Loucy (cell line): ENCODE measurements at regions not wholly inside any gene's neighbourhood (a gene's known extent, or its start where the extent isn't known, plus 50 kb on each side); places are given as distances from the start of the nearest gene placed in this dataset.

ENCODE experiments used
- H2AFZ ChIP-seq: fragments of 200-600 bp; sonication (generic); 2 replicates; pipeline ENCODE4 v1.6.0; 2016; ENCODE audit warnings: antibody characterized with exemption, mild to moderate bottlenecking, low read length, moderate library complexity
- H3F3A ChIP-seq: fragments of 200-600 bp; 2 replicates; pipeline ENCODE4 v1.6.0; 2016; ENCODE audit warnings: antibody characterized with exemption, low read depth, mild to moderate bottlenecking
- H3K27me3 ChIP-seq: fragments of 200-600 bp; sonication (generic); 2 replicates; pipeline ENCODE4 v1.6.1; 2014; ENCODE audit warnings: low read length, mild to moderate bottlenecking; ENCODE audit not compliant: insufficient read depth, poor library complexity, severe bottlenecking
- H3K36me3 ChIP-seq: fragments of 200-600 bp; sonication (generic); 2 replicates; pipeline ENCODE4 v1.6.1; 2016; ENCODE audit warnings: low read length; ENCODE audit not compliant: insufficient read depth
- H3K4me1 ChIP-seq: fragments of 200-600 bp; sonication (generic); 2 replicates; pipeline ENCODE4 v1.5.1; 2014; ENCODE audit warnings: low read length, mild to moderate bottlenecking; ENCODE audit not compliant: insufficient read depth, poor library complexity, severe bottlenecking
- H3K4me2 ChIP-seq: fragments of 200-600 bp; sonication (generic); 2 replicates; pipeline ENCODE4 v1.6.0; 2014; ENCODE audit warnings: antibody characterized with exemption, low read length, low read depth, mild to moderate bottlenecking; ENCODE audit not compliant: poor library complexity, severe bottlenecking
- H3K4me3 ChIP-seq: fragments of 200-600 bp; sonication (generic); 2 replicates; pipeline ENCODE4 v1.5.1; 2014; ENCODE audit warnings: low read length, mild to moderate bottlenecking, mixed read lengths; ENCODE audit not compliant: poor library complexity, severe bottlenecking
- H3K79me2 ChIP-seq: fragments of 200-600 bp; sonication (generic); 2 replicates; pipeline ENCODE4 v1.6.1; 2014; ENCODE audit warnings: low read length; ENCODE audit not compliant: insufficient read depth
- H3K9ac ChIP-seq: fragments of 200-600 bp; sonication (generic); 2 replicates; pipeline ENCODE4 v1.6.0; 2014; ENCODE audit warnings: mild to moderate bottlenecking, low read depth, low read length, moderate library complexity; ENCODE audit not compliant: poor library complexity, severe bottlenecking
- H3K9me2 ChIP-seq: fragments of 200-600 bp; sonication (generic); replicated peaks from 2 replicates; pipeline ENCODE4 v1.6.1; 2016; ENCODE audit warnings: low read depth, low read length, mixed read lengths
- H3K9me3 ChIP-seq: fragments of 200-600 bp; sonication (generic); 2 replicates; pipeline ENCODE4 v1.6.1; 2014; ENCODE audit warnings: mild to moderate bottlenecking, antibody characterized with exemption, low read length, low read depth; ENCODE audit not compliant: insufficient read depth
- H4K20me1 ChIP-seq: fragments of 200-600 bp; sonication (generic); 2 replicates; pipeline ENCODE4 v1.6.0; 2014; ENCODE audit warnings: antibody characterized with exemption, low read length, mild to moderate bottlenecking; ENCODE audit not compliant: insufficient read depth, poor library complexity, severe bottlenecking
- EZH2phosphoT487 ChIP-seq: fragments of 200-600 bp; IDR thresholded peaks from 2 replicates; pipeline ENCODE4 v1.6.1; 2018; ENCODE audit warnings: antibody characterized with exemption, mild to moderate bottlenecking, moderate library complexity, borderline replicate concordance
- TF ChIP-seq, protein P1 (sequence below): fragments of 200-600 bp; sonication (generic); conservative IDR thresholded peaks from 2 replicates; pipeline ENCODE4 v1.5.1; 2014; ENCODE audit warnings: mild to moderate bottlenecking, antibody characterized with exemption, low read length

DNA sequence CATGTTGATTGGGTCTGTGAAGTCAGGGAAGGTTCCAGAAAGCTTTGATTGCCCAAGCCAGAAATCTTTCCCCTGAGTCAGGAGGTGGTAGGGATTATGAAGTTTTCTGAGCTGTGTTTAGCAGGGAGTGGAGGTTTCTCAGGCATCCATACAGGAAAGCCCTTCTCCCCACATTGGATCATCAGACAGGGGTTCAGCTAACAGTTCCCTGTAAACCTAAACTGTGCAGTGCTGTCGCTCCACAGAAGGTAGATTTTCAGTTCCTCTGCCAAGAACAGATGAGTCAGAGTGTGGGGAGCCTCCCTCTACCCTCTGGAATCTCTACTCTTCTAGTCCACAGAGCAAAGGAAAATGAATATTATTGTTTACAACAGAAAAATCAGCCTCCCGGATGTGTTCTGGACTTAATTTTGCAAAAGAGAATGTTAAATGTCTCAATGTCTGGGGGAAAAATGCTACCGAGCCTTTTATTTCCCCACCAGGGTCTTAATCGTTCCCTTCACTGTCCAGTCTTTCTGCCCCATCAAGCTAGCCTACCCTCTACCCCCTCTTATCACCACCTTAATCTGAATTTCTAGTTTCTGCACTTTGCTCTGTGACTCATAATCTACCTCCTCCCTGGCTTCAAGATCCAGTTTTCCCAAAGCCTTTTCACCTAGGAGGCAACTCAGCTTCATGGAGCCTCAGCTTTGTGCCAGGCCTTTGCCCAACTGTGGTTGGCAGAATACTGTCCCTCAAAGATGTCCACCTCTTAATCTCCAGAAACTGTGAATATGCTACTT lies 355.6 kb downstream of the PRDM2 start:
- H4K20me1 ChIP-seq, result no peaks in the 10 kb centered on the region
- no peak for TF ChIP-seq EZH2phosphoT487
- TF ChIP-seq, protein P1, sequence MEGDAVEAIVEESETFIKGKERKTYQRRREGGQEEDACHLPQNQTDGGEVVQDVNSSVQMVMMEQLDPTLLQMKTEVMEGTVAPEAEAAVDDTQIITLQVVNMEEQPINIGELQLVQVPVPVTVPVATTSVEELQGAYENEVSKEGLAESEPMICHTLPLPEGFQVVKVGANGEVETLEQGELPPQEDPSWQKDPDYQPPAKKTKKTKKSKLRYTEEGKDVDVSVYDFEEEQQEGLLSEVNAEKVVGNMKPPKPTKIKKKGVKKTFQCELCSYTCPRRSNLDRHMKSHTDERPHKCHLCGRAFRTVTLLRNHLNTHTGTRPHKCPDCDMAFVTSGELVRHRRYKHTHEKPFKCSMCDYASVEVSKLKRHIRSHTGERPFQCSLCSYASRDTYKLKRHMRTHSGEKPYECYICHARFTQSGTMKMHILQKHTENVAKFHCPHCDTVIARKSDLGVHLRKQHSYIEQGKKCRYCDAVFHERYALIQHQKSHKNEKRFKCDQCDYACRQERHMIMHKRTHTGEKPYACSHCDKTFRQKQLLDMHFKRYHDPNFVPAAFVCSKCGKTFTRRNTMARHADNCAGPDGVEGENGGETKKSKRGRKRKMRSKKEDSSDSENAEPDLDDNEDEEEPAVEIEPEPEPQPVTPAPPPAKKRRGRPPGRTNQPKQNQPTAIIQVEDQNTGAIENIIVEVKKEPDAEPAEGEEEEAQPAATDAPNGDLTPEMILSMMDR, result no peak
- H2AFZ ChIP-seq, result no peak overlapping the region
- H3K36me3 ChIP-seq, result no peaks in the 10 kb centered on the region
- no peak overlapping the region for H3K4me3 ChIP-seq
- no peaks in the 10 kb centered on the region for H3K79me2 ChIP-seq
- 0 out of 2 replicates have a peak, but pooled peaks cover 4% of the 10 kb centered on the region for H3K9me3 ChIP-seq
- H3K9me2 ChIP-seq, result no peaks in the 10 kb centered on the region
- H3K4me2 ChIP-seq, result no peak overlapping the region
- no peak overlapping the region for H3K9ac ChIP-seq
- H3F3A ChIP-seq, result no peaks in the 10 kb centered on the region
- H3K27me3 ChIP-seq, result no peaks in the 10 kb centered on the region
- H3K4me1 ChIP-seq, result no peaks in the 10 kb centered on the region

DNA sequence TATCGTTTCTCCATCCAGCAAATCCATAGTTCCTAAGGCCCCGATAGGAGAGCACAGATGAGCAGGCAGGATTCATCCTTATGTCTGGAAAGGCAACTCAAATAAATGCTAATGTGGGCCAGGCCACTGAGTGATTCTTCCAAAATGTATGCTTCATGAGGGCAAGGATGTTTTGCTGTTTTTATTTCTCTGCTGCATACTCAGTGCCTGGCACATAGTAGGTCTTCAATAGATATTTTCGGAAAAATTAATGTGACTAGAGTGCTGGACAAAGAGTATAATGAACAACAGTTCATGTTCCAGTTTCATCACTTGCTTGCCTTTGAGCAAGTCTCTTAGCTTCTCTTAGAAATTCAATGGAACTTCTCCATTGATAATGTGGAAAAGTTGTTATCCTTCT lies 357.7 kb downstream of the PRDM2 start:
- no peak for TF ChIP-seq EZH2phosphoT487
- TF ChIP-seq, protein P1, result no peak
- H4K20me1 ChIP-seq, result no peaks in the 10 kb centered on the region
- 0 out of 2 replicates have a peak, but pooled peaks cover 4% of the 10 kb centered on the region for H3K9me3 ChIP-seq
- no peaks in the 10 kb centered on the region for H3K9me2 ChIP-seq
- no peak overlapping the region for H3K4me2 ChIP-seq
- no peaks in the 10 kb centered on the region for H3K27me3 ChIP-seq
- H3K4me3 ChIP-seq, result no peak overlapping the region
- no peaks in the 10 kb centered on the region for H3K36me3 ChIP-seq
- no peaks in the 10 kb centered on the region for H3K4me1 ChIP-seq
- H3K9ac ChIP-seq, result no peak overlapping the region
- no peak overlapping the region for H2AFZ ChIP-seq
- H3F3A ChIP-seq, result no peaks in the 10 kb centered on the region
- no peaks in the 10 kb centered on the region for H3K79me2 ChIP-seq

DNA sequence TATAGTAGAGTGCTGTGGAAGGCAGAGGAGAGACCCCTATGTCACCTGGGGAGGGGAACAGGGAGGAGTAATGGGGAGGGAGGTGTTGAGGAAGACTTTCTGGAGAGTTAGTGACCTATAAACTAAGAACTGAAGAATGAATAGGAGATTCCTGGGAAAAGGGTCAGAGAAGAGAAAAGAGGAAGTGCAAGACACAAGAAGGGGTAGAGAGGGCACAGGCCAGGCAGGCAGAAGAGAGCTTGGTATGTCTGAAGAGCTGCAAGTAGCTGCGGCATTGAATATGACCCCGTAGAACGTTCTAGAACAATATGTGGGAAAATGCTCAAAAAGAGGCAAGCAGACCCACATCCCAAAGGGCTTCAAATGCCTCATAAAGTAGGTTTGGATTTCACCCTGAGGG lies 361.2 kb downstream of the PRDM2 start:
- Histone ChIP-seq H3K4me3 (no peak overlapping the region), H4K20me1 (no peaks in the 10 kb centered on the region), H3K79me2 (no peaks in the 10 kb centered on the region), H3K9ac (no peak overlapping the region), H3K36me3 (no peaks in the 10 kb centered on the region), H3K9me2 (no peaks in the 10 kb centered on the region), H3K9me3 (0 out of 2 replicates have a peak, but pooled peaks cover 4% of the 10 kb centered on the region), H3K4me2 (no peak overlapping the region), H3F3A (no peaks in the 10 kb centered on the region), H2AFZ (no peak overlapping the region), H3K4me1 (no peaks in the 10 kb centered on the region), H3K27me3 (no peaks in the 10 kb centered on the region)
- TF ChIP-seq EZH2phosphoT487, result no peak
- TF ChIP-seq, protein P1, result no peak
